ENCODE measurements at regions not wholly inside any gene's neighbourhood (a gene's known extent, or its start where the extent isn't known, plus 50 kb on each side); places are given as distances from the start of the nearest gene placed in this dataset.

- TF ChIP-seq EP300 (IDR thresholded peaks at IDR 0.05) (no peak), CTCF (IDR thresholded peaks at IDR 0.05) (no peak), POLR2A (IDR thresholded peaks at IDR 0.05) (no peak)
Measured at GRCh38 chrX:26083093-26083492, 55.0 kb upstream of the MAGEB18 start.

All from upper lobe of left lung (tissue), 4 donors.